ENCODE measurements at regions not wholly inside any gene's neighbourhood (a gene's known extent, or its start where the extent isn't known, plus 50 kb on each side); places are given as distances from the start of the nearest gene placed in this dataset.
A peak's percentile ranks its signal among the peaks of the same experiment; 100 is the strongest.

GRCh38 chr2:210965472-210965871, 409.1 kb downstream of the CPS1 start:
- Histone ChIP-seq H2AFZ (ENCODE audit: low read length) (no peak overlapping the region), H3K27ac (ENCODE audit: low read depth, low read length) (no peak overlapping the region), H3K9me3 (ENCODE audit: insufficient read depth in 2 of 2, low read depth in 1 of 2, low read length in 1 of 2) (no peaks in the 10 kb centered on the region), H2BK20ac (ENCODE audit: low read length) (no peak overlapping the region), H3K36me3 (ENCODE audit: control insufficient read depth in 2 of 4, insufficient read depth in 4 of 4, low read length in 3 of 4) (no peaks in the 10 kb centered on the region), H3K4me1 (replicated peaks in 1 of 4; ENCODE audit: control insufficient read depth in 3 of 4, insufficient read depth in 4 of 4, low read length in 3 of 4) (no peaks in the 10 kb centered on the region), H3K79me1 (ENCODE audit: low read depth, low read length) (no peaks in the 10 kb centered on the region), H3K56ac (replicated peaks; ENCODE audit: insufficient read length, low read depth, low read length) (no peak overlapping the region), H2BK120ac (replicated peaks; ENCODE audit: low read depth, low read length) (no peak overlapping the region), H4K5ac (ENCODE audit: insufficient read length, low read depth, low read length) (no peak overlapping the region), H3K79me2 (ENCODE audit: control insufficient read depth in 1 of 2, insufficient read depth in 2 of 2, low read length in 2 of 2) (no peaks in the 10 kb centered on the region), H4K91ac (replicated peaks; ENCODE audit: insufficient read length, low read length) (no peak overlapping the region), H2BK12ac (ENCODE audit: low read depth, low read length) (no peak overlapping the region), H3K27me3 (replicated peaks in 1 of 4; ENCODE audit: control insufficient read depth in 3 of 4, extremely low read depth in 1 of 4, insufficient read depth in 3 of 4, low read length in 3 of 4) (no peaks in the 10 kb centered on the region), H3K9ac (replicated peaks in 1 of 4; ENCODE audit: extremely low read depth in 1 of 4, low read depth in 3 of 4, low read length in 3 of 4) (peak overlapping the region in 1 of 4 experiments; percentile 34; a peak in 1 of 7 replicates), H3K4ac (replicated peaks; ENCODE audit: insufficient read length, low read depth, low read length) (no peak overlapping the region), H2AK5ac (ENCODE audit: low read depth, low read length) (no peak overlapping the region), H3K23ac (ENCODE audit: insufficient read length) (no peak overlapping the region), H4K20me1 (replicated peaks in 1 of 2; ENCODE audit: control insufficient read depth in 1 of 2, insufficient read depth in 2 of 2, low read length in 2 of 2) (no peaks in the 10 kb centered on the region), H3K18ac (ENCODE audit: extremely low read depth, low read length) (no peak overlapping the region), H3K4me3 (ENCODE audit: extremely low read depth in 1 of 4, insufficient read depth in 2 of 4, low read depth in 3 of 4, low read length in 4 of 4) (no peak overlapping the region), H4K8ac (ENCODE audit: extremely low read depth, insufficient read depth, low read length) (no peak overlapping the region), H2BK5ac (ENCODE audit: low read depth, low read length) (no peak overlapping the region), H3K4me2 (ENCODE audit: insufficient read depth in 1 of 2, low read depth in 2 of 2, low read length in 2 of 2) (no peak overlapping the region), H3K23me2 (ENCODE audit: low read depth, low read length) (no peaks in the 10 kb centered on the region), H2BK15ac (ENCODE audit: low read length) (no peak overlapping the region), H3K14ac (ENCODE audit: insufficient read length) (no peak overlapping the region)
- CTCF ChIA-PET (ENCODE audit: partially characterized antibody): interaction anchor here (0.7 kb wide), 1 partner anchor 301 kb away, joined by 3 read pairs; no protein-coding TSS in a partner anchor
- DNase-seq (ENCODE audit: low read depth in 1 of 2, low spot score in 2 of 2) (no peak), FAIRE-seq (no peak)
- POLR2A ChIA-PET (ENCODE audit: partially characterized antibody): no interaction called here
- no peak for TF ChIP-seq EP300 (IDR thresholded peaks at IDR 0.05; ENCODE audit: borderline replicate concordance in 1 of 2, low read depth in 2 of 2, low read length in 2 of 2)
- no peak for TF ChIP-seq CBX5 (IDR thresholded peaks at IDR 0.05; ENCODE audit: low read depth, low read length)
- no peak for TF ChIP-seq GTF2F1 (IDR thresholded peaks at IDR 0.05; ENCODE audit: borderline replicate concordance, low read depth, low read length)
- WGBS, 2 experiments (ENCODE audit: extremely low coverage in 1 of 2, insufficient coverage in 1 of 2, insufficient read length in 1 of 2, insufficient replicate concordance in 2 of 2, low coverage in 1 of 2, low lambda C conversion rate in 2 of 2, missing lambda C conversion rate in 1 of 2): 89% methylated on average over 3 of the region's 3 CpGs; no CpG with 5 or more reads in 1 of the 2 experiments
